GM21717 (cell line): ENCODE measurements at regions not wholly inside any gene's neighbourhood (a gene's known extent, or its start where the extent isn't known, plus 50 kb on each side); places are given as distances from the start of the nearest gene placed in this dataset.
A peak's percentile ranks its signal among the peaks of the same experiment; 100 is the strongest.

ENCODE experiments used
- ATAC-seq: cut with Tn5 transposase; IDR thresholded peaks from one replicate; pipeline ENCODE4 v1.9.1; 2021; ENCODE audit warnings: mild to moderate bottlenecking, moderate library complexity; ENCODE audit not compliant: unreplicated experiment

DNA sequence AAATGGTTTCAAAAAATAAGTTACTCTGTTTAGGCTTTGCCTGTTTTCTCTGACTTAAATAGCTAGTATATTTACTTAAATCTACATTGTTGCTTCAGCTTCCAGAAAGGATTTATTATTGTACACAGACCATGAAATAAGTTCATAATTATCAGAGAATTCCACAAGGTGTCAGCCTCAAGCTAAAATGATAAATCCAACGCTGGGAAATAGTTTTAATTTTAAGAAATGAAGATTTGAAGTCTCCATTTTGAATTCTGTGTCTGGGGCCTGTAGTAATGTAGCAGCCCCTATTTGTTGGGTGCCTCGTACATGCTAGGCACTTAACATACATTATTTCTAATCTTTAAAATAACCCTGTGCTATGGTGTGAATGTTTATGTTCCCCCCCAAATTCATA is 92.6 kb upstream of the KCNMB2 start:
- ATAC-seq = no peak

DNA sequence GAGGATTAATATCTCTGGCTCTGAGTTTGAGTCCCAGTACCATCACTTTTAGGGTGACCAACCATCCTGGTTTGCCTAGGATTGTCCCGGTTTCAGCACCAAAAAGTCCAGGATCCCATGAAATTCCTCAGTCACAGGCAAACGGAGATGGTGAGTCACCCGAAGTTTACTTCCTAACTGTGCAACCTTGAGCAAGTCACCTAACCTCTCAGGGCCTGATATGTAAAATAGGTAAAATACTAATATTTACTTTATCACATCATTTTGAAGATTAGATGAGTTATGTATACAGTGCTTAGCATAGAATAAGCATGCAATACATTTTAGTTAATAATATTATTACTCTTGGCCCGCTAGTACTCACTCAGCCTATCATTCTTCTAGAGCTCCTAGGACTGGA is 91.1 kb upstream of the KCNMB2 start:
- no peak for ATAC-seq

DNA sequence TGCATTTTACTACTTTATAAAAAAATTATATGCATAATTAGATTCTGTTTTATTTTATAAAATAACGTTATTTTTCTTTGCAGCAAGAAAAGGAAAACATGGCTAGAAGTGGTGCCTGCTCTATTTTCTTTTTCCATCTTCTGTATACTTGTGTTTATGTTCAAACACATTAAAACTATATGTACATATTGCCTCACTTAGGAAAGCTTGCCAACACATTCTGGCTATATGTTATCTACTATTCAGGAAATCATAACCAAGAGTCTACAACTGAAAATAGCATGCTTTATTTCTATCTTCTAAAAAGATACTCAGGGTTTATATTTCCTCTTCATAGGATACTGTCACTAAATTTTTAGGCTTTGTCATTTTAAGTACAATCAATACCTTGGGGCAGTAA is 90.2 kb upstream of the KCNMB2 start:
- no peak for ATAC-seq

DNA sequence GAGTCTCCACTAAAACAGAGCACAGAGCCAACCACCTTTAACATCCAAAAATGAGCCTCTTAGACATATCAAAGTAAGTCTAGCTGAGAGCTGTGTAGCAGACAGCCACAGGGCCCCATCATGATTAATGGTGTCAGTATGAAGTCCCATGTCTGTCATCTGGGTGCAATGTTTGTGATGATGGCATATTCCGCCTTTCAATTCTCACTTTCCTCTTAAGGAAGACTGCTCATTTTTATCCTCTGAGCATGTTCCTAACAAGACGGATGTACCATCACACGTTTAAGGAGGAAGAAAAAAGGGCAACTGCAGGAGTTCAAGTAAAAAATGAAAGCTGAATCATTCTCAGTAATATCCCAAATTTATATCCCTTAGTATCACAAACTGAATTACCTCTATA is 85.8 kb upstream of the KCNMB2 start:
- ATAC-seq = no peak

DNA sequence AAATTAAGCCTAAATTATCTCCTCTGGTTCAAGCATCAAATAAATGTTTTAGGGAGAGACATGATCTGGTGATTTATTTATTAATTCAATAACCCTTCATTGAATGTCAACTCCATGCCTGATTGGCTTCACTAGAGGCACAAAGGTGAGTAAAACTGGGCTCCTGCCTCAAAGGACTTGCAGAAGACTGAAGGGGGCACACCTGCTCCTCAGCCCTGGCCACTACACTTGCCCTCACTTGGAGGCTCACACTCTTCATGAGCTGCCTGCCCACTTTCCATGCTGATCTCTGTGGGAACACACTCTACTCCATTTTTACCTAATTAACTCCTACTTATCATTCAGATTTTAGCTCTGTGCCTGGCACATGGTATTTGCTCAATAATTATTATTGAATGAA is 84.4 kb upstream of the KCNMB2 start:
- no peak for ATAC-seq

DNA sequence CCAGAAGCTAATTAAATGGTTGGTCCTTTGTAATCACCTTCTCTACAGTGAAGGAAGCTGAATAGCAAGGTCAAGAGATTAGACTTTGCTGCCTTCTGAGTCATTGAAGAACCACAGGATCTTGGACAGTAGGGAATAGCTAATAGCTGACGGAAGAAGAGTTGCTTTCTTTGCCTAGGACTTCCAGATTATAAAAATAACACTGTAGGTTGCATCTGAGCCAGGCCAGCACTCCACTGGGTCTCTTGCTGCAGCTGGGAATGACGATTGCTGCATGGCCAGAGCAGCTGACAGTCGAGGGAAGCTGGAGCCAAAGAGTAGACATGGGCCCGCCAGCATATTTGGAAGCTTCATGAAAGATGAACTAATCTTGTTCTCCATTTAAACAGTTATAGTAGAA is 81.5 kb upstream of the KCNMB2 start:
- no peak for ATAC-seq

DNA sequence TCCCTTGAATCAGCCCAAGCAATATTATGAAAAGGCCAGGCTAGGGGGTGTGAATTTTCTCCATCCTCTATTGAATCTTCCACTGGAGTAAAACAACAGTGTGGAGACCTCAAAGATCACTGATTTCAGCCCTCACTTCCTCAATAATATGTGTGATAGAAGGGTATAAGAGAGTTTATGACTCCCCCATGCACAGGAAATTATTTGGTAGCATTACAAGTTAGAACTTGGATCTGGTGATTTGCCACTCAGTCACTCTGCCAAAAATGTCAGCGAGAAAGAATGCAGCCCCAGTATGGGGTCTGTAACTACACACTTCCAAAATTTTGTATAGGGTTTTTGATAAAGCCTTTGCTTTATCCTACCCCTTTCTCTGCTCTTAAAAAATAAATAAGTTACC is 81.0 kb upstream of the KCNMB2 start:
- no peak for ATAC-seq

DNA sequence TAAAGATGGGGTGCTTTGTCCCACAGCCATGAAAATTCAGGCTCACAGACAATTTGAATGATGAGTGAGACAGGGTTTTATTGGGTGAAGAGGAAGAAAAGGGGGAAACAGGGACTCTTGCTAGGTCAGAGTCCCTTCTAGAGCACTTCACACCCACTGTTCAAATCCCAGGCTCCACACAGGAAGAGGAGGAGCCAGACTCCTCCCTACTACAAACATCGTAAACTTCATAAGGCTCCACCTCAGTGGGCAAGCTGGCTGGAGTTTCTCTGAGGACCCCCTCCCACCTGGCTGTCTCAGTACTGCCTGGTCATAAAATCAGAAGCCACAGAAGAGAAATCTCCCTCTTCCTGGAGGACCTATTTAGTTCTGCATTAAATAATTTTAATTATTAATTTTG is 80.3 kb upstream of the KCNMB2 start:
- ATAC-seq = no peak

DNA sequence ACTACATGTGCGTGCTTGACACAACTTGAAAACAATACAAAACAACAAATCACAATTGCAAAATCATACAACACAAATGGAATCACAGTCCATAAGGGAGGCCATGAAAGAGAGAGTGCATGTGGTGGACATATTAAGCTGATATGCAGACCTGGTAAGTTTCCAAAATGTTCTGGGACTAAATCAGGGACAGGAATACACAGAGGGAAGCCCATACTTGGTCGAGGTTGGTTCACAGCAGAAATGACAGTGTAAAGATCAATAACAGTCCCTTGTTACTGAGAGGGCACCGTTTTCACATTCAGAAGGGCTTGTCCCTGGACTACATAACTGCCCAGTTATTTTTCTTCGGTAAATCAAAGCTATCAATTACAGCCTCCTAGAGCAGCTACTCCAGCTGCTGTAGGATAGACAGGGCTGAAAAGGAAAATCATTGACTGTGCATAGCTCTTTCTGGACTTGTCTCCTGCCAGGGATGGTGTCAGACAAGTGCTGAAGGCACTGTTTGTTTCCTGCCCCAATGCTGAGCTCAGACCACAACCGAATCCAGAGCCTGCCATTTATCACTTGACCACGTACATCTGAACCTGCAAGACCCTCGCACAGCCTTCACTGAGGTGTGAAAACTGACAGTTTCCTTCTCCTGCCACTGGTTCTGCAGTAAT is 79.5 kb upstream of the KCNMB2 start:
- ATAC-seq = no peak

DNA sequence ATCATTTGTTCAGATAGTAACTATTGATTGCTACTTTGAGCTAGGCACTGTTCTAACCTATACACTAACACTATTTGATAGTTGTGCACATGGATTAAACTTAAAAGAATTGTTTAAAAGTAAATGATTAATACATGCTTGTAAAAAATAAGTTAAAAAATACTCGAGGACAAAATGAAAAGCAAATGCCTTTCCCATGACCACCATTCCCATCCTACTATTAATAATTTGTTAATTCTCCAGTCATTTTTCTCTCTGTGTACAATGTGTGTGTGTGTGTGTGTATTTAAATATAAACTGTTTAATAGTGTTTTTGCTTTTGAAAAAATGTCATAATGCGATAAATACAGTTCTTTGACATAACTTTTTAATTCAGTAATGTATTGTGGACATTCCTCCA is 78.7 kb upstream of the KCNMB2 start:
- ATAC-seq = no peak

DNA sequence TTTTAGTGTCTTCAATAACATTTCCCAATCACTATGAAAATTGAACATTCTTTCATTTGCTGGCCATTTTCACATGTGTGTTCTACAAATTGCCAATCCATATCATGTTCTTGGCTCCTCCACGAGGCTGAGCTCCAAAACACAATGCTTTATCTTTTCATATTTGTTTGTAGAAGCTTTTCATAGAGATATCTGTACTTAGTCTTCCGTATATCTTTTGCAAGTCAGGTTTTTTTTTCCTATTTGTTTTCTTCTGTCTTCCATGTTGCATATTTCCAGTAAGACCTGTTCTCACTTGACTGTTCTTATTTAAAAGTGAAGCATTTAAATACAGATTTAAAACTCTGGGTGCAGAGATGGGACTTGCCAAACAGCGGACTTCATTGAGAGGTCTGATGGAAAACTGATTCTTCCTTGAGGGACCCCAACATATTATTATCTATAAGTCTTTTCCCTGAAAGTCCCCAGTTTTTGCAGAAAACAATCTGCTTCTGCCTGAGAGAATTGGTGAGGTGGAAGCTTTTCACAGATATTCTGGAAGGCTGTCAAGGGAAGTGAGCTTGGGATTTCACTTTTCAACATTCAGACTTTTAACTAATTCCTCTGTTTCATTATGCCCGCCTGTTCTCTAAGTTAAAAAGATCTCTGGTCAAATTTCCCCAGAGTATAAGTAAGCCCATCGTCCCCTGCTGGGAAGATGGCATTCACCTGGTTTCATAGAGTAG is 77.8 kb upstream of the KCNMB2 start:
- ATAC-seq = no peak

DNA sequence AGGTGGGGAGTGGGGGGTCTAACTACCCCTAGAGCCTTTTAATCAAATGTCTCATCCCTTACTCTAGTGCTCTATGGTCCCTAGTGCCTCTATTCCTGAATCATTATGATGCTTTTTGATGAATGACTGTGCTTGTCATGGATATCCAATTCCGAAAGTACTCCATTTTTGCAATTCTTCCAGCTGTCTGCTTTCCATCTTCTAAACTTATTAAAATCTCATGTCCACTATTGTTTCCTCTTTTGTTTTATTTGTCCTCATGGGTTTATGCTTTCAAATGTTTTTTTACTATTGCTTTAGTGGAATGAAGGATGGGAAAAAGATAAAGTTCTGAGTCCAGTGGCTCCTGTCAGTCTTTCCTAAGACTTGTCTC is 77.2 kb upstream of the KCNMB2 start:
- ATAC-seq = no peak

DNA sequence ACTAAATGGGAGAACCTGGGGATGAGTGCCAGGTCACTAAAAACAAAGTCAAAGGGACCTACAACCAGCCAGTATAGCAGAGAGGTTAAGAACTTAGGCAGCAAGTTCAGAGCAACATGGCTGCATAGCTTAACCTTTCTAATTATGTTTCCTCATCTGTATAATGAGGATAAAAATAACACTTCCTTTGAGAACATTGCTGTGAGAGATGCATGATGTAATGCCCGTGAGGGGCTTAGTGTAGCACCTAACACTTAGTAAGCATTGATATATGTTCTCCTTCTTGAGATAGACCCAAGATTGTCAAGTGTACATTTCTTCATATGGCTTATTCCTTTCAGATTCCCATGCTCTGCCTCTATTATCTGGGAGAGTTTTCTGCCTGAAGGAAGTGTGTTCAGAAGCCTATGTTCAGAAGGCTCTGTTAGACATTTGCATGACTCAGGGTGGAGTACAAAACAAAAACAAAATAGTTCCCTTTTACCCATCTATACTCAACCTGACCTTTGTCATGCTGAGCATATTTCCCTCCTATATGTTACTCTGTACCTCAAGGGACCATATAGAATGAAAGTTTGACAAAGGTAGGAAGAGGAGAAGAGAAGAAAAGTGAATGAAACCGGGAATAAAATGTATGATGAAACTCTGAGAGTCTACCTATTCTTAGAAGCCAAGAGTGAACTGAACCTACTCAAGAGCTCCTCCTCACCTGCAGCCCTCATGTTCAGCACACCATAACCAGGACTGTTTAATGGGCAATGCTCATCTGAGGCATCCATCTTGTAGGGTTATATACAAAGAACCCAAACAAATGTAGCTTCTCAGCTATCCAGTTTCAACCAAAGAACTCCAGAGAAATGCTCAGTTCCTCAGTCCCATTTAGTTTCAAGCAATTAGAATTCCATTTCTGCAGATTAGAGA is 70.7 kb upstream of the KCNMB2 start:
- ATAC-seq = peak; percentile 71

DNA sequence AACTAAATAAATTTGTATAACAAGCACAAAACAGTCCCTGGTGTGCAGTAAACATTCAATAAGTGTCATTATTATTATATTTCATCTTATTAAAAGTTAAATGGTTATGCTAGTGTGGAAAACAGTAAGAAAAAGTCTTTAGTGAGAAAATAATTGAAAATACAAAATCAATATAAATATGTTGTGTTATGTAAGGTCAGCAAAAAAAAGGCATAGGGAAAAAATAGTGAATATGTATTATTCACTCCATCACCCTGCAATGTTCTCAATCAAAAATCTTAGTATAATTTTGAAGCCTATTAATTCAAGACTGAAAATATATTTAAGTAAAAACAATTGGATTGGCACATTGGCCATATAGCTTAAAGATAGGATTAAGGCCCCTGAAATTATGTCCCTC is 63.3 kb upstream of the KCNMB2 start:
- no peak for ATAC-seq

DNA sequence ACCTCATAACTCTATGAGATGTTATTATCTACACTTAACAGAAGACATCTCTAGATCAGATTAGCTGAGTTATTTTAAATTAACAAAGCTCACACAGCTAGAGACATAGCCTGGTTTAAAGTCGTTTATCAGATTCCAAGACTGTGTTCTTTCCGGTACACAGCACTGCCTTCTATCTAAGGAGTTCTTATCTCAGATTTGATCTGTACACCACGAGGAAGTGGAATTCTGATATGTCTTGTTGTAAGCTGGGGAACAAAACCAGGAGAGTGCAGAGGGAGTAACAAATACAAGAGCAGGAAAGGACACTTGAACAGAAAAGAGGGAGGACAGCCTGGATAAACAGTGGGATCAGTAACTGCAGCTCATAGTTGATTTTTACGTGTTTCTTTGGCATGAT is 61.7 kb upstream of the KCNMB2 start:
- no peak for ATAC-seq

DNA sequence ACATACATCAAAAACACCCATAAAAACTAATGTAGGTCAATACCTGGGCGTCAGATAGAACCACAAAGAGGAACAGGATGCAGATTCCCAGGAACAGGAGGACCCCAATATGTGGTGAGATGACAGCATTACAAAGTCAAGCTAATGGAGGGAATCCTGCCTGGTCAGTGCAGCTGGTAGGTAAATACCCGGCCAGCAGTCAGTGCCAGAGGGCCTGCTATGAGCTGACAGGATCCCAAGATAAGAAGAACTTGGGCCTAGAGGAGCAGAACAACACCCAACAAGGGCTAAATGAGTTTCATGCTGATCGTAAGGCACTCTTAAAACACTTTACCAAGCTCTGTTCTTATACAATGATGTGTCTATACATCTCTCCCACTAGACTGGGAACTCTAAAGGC is 61.2 kb upstream of the KCNMB2 start:
- no peak for ATAC-seq

DNA sequence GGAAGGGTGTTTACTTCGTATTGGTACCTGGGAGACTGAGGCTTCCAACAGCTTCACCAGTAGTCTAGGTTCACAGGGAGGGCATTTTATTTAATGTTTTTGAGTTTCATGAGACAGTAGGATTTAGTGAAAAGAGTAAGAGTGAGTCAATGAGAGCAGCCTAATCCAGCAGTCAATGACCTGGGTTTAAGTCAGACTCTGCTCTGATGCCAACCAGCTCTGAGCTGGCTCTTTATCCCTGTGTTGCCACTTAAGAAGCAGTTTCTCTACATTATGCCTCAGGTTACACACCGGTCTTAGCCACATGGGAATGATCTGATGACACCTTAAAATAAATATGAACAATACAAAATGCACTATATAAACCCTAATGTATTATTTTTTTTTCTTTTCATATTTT is 59.4 kb upstream of the KCNMB2 start:
- no peak for ATAC-seq

DNA sequence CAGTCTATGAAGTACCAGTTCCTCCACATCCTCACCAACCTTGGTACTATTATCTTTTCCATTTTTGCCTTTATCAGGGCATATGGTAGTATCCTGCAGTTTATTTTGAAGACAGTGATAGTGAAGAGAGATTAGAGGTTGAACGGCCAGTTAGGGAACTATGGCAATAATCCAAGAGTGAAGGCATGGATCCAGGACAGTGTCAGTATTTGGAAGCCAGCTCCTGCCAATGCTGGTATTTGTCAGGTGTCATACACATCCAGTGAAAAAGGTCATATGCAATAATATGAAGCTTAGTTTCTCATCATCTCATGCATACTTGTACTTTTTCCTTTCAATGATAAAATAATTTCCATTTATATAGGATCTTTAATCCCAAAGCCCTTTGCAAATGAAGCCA is 56.8 kb upstream of the KCNMB2 start:
- ATAC-seq = no peak

DNA sequence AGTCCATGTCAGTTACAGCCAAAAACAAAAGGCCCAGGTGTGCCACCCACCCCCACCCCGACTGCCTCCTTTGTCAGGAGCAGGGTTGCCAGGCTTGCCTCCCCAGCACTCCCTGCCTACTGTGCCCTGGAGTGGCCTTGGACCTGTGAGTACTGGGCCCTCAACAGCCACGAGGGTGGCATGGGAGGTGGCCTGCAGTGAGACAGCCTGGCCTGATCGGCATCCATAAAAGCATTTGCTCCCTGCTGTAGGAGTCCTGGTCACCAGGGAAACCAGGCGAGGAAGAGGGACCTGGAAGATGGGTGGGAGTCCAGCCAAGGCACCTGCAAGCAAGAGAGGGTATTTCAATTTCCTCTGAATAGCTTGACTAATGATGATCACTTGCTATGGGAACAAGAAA is 56.4 kb upstream of the KCNMB2 start:
- no peak for ATAC-seq

DNA sequence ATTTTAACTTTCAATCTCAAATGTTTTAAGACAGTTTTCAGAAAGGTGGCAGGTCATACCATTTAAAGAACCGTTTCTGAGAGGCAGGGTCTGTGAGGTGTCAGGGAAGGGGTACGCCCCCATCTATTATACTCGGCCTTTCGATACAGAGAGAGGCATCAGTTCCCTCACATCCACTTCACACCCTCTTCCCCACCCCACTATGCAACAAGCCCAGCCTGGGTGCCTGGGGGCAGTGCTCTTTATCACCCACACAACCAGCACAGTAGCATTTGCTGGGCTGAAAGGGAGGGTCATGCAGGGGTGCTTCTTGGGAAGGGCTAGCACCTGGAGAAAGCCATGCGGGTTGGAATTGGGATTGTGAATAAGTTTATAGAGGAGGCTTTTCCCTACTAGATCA is 56.0 kb upstream of the KCNMB2 start:
- ATAC-seq = peak; percentile 31

DNA sequence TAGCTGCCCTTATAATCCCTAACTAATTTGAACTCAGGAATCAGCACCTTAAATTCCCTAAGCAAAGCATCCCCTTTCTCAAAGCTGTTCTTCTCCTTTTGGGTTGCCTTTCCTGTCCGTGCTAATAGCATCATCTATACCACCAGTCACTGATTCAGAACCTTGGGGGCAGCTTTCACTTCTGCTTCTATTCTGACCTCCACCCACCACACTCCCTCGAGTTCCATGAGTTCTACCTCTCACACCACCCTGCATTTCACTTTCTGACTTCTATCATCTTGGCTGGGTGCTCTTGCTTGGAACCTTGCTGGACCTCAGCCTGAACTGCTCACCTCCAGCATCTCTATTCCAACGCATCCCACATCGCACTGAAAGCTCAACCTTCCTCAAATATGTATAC is 55.4 kb upstream of the KCNMB2 start:
- peak; percentile 100 for ATAC-seq

DNA sequence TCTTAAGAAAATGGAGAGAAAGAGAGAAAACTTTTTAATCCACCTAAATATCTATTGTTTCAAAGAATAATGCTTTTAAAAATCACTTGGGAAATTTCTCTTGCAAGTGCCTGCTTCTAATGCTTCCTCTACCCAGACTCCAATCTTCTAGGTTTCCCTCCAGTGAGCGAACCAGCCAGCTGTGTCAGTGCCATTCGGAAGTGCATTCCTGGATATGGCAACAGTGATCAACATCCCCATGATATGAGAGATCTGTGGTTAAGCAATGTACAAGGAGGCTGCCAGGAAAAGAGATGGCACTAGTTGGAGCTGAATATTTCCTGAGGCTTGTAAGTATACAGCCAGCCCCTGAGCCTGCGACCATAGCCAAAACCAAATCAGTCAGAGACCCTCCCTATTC is 53.3 kb upstream of the KCNMB2 start:
- ATAC-seq = no peak
